A549 (cell line): ENCODE measurements at regions not wholly inside any gene's neighbourhood (a gene's known extent, or its start where the extent isn't known, plus 50 kb on each side); places are given as distances from the start of the nearest gene placed in this dataset.

ENCODE experiments used
- ATAC-seq, 2 experiments: fragments of 200-7000 bp in 1 of 2; fragments of >200 bp in 1 of 2; cut with Nextera tagmentation in 1 of 2; cut with Tn5 transposase in 1 of 2; 3 replicates each; pipeline versions ENCODE4 v1.8.0 to v1.9.1; 2018 to 2020; ENCODE audit warnings: mild to moderate bottlenecking in 1 of 2, moderate library complexity in 1 of 2
- CTCF ChIA-PET: fragments of 300-600 bp; sonication (Branson Sonifier 250); formaldehyde crosslinking; extraction: SDS; loops from one replicate; lab custom pipeline; 2021; ENCODE audit warnings: antibody characterized with exemption, inconsistent platforms; lab: Yijun Ruan, JAX
- POLR2A ChIA-PET: fragments of 350-600 bp; formaldehyde crosslinking; extraction: SDS; loops from one replicate; lab custom pipeline; 2021; ENCODE audit warnings: antibody characterized with exemption, inconsistent platforms; lab: Yijun Ruan, JAX
- DNase-seq, 2 experiments: peaks; one replicate each; pipeline versions ENCODE4 v3.0.0 to v3.0.0-alpha.2; 2011 to 2016; ENCODE audit warnings: low read depth in 1 of 2, low spot score in 1 of 2
- FAIRE-seq: peaks from 2 replicates; lab custom pipeline; 2011; peaks lifted over from hg19 to GRCh38; lab: Jason Lieb, UNC
- H3K27ac ChIP-seq, 2 experiments: fragments of >200 bp; sonication (Bioruptor Twin); formaldehyde crosslinking; 3 replicates each; pipeline ENCODE4 v1.5.1; 2016 to 2017
- H3K4me1 ChIP-seq: fragments of >200 bp; sonication (Bioruptor Twin); formaldehyde crosslinking; 3 replicates; pipeline ENCODE4 v1.6.1; 2016
- H3K4me2 ChIP-seq: fragments of >200 bp; sonication (Bioruptor Twin); formaldehyde crosslinking; 3 replicates; pipeline ENCODE4 v1.6.1; 2016
- H3K4me3 ChIP-seq: fragments of >200 bp; sonication (Bioruptor Twin); formaldehyde crosslinking; 3 replicates; pipeline ENCODE4 v1.5.1; 2016
- H3K9me3 ChIP-seq: fragments of >200 bp; sonication (Bioruptor Twin); formaldehyde crosslinking; 3 replicates; pipeline ENCODE4 v1.6.1; 2016
- CBX2 ChIP-seq: fragments of 200-600 bp; sonication (generic); IDR thresholded peaks from 2 replicates; pipeline ENCODE4 v1.6.1; 2016; ENCODE audit warnings: low read depth, mild to moderate bottlenecking, borderline replicate concordance
- CEBPB ChIP-seq, 2 experiments: fragments of >200 bp in 1 of 2; sonication (Bioruptor Twin) in 1 of 2; formaldehyde crosslinking in 1 of 2; IDR thresholded peaks; 2 replicates each; pipeline ENCODE4 v1.6.1; 2012 to 2016
- CHD4 ChIP-seq: fragments of 200-600 bp; sonication (generic); IDR thresholded peaks from 2 replicates; pipeline ENCODE4 v1.6.1; 2016; ENCODE audit warnings: antibody characterized with exemption, mild to moderate bottlenecking, borderline replicate concordance
- EHMT2 ChIP-seq: fragments of 200-600 bp; sonication (generic); IDR thresholded peaks from 2 replicates; pipeline ENCODE4 v1.6.1; 2016; ENCODE audit warnings: antibody characterized with exemption, low read depth, mild to moderate bottlenecking, moderate library complexity
- ESRRA ChIP-seq: fragments of 150-350 bp; IDR thresholded peaks from 2 replicates; pipeline ENCODE4 v1.6.1; 2014; ENCODE audit warnings: mild to moderate bottlenecking, low read length, borderline replicate concordance
- FOSB ChIP-seq: fragments of 250-450 bp; sonication (Bioruptor Pico); IDR thresholded peaks from 2 replicates; pipeline ENCODE4 v1.5.0; 2020; ENCODE audit warnings: mild to moderate bottlenecking, moderate library complexity
- FOXS1 ChIP-seq: fragments of 250-450 bp; sonication (Bioruptor Pico); IDR thresholded peaks from 2 replicates; pipeline ENCODE4 v1.5.0; 2020; ENCODE audit warnings: mild to moderate bottlenecking, moderate library complexity
- HOXB5 ChIP-seq: fragments of 250-450 bp; sonication (Bioruptor Pico); IDR thresholded peaks from 2 replicates; pipeline ENCODE4 v1.5.0; 2020; ENCODE audit warnings: mild to moderate bottlenecking, moderate library complexity
- JUN ChIP-seq, 2 experiments: fragments of >200 bp; sonication (Bioruptor Twin); formaldehyde crosslinking; IDR thresholded peaks; 2 replicates in 1 of 2; 3 replicates in 1 of 2; pipeline ENCODE4 v1.6.1; 2016 to 2017
- JUNB ChIP-seq: fragments of >200 bp; sonication (Bioruptor Twin); formaldehyde crosslinking; IDR thresholded peaks from 2 replicates; pipeline ENCODE4 v1.6.1; 2016
- KDM5A ChIP-seq: fragments of 200-600 bp; sonication (generic); IDR thresholded peaks from 2 replicates; pipeline ENCODE4 v1.6.1; 2016; ENCODE audit warnings: antibody characterized with exemption, mild to moderate bottlenecking
- MAZ ChIP-seq: fragments of 150-350 bp; IDR thresholded peaks from 2 replicates; pipeline ENCODE4 v1.6.1; 2014; ENCODE audit warnings: antibody characterized with exemption, low read depth, low read length, borderline replicate concordance
- MYC ChIP-seq: IDR thresholded peaks from 2 replicates; pipeline ENCODE4 v1.6.1; 2012; ENCODE audit warnings: mild to moderate bottlenecking, inconsistent platforms, low read length, improper control_type of control experiment, borderline replicate concordance
- NFE2L2 ChIP-seq: fragments of 150-350 bp; conservative IDR thresholded peaks from 2 replicates; pipeline ENCODE4 v1.6.1; 2014; ENCODE audit warnings: low read length
- NR3C1 ChIP-seq: fragments of >200 bp; sonication (Bioruptor Twin); formaldehyde crosslinking; IDR thresholded peaks from 3 replicates; pipeline ENCODE4 v1.6.1; 2017
- PBX3 ChIP-seq: IDR thresholded peaks from 2 replicates; pipeline ENCODE4 v1.6.1; 2012
- POLR2A ChIP-seq: IDR thresholded peaks from 2 replicates; pipeline ENCODE4 v1.6.1; 2012; ENCODE audit warnings: mild to moderate bottlenecking, low read length
- POLR2AphosphoS2 ChIP-seq: conservative IDR thresholded peaks from 2 replicates; pipeline ENCODE4 v1.6.1; 2012; ENCODE audit warnings: low read length, improper control_type of control experiment, inconsistent platforms
- RCOR1 ChIP-seq: fragments of 150-350 bp; IDR thresholded peaks from 2 replicates; pipeline ENCODE4 v1.6.1; 2014; ENCODE audit warnings: antibody characterized with exemption, low read length, low read depth
- SREBF2 ChIP-seq: fragments of 450-650 bp; IDR thresholded peaks from 2 replicates; pipeline ENCODE4 v1.6.1; 2014; ENCODE audit warnings: mild to moderate bottlenecking, moderate library complexity
- WGBS: methylation state at CpG from one replicate; pipeline ENCODE4 v1.1.6; 2017; ENCODE audit errors: missing lambda C conversion rate; 5-methylcytosine and 5-hydroxymethylcytosine counted together
- TF ChIP-seq, protein P1 (sequence below): fragments of 200-600 bp; sonication (generic); IDR thresholded peaks from 2 replicates; pipeline ENCODE4 v1.6.1; 2016; ENCODE audit warnings: antibody characterized with exemption, mild to moderate bottlenecking, moderate library complexity
- TF ChIP-seq, protein P2 (sequence below): IDR thresholded peaks from 2 replicates; pipeline ENCODE4 v1.6.1; 2012; ENCODE audit warnings: low read depth, borderline replicate concordance

DNA sequence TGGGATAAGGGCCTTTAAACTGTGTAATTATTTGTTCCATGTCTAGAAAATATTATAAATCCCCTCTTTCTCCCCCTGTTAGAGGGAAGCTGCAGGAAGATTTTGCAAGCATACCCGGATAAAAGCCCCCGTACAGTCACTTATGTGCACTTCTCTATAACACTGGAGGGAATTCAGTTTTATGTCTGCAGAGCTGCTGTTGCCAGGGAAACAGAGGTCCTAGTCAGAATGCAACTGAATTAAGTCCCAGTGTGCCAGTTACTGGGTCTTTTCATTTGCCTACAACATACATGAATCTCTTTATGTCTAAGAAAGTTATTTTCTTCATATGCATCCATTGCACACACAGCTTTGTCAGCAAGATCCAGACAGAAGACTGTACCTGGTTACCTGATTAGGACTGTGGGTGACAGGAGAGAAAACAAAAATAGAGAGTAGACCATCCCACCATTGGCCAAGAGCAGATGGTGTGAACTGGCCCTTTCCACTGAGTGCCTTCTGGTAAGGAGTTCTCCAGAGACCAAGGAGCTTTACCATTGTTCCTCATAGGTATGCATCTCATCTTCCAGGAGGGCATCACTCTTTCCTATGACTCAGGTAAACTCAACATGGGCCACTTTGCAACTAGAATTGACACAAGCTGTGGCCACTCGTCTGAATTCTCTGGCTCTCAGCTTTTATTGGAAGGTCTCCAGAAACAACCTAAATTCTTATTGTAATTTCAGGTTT lies 180.8 kb upstream of the PHACTR1 start:
- ChIA-PET POLR2A (no interaction called here), CTCF (no interaction called here)
- TF ChIP-seq KDM5A (no peak), FOSB (CRISPR knock-in tag) (no peak), ESRRA (no peak), JUNB (no peak)
- no peak overlapping the region for H3K27ac ChIP-seq
- DNase-seq (no peak), FAIRE-seq (no peak), ATAC-seq (no peak)
- 89% methylated on average over 3 of the region's 3 CpGs for WGBS
- H3K9me3 ChIP-seq: no peaks in the 10 kb centered on the region
- no peak overlapping the region for H3K4me2 ChIP-seq
- no peaks in the 10 kb centered on the region; the same call in 2 of the 3 replicates for H3K4me1 ChIP-seq
- no peak overlapping the region for H3K4me3 ChIP-seq

DNA sequence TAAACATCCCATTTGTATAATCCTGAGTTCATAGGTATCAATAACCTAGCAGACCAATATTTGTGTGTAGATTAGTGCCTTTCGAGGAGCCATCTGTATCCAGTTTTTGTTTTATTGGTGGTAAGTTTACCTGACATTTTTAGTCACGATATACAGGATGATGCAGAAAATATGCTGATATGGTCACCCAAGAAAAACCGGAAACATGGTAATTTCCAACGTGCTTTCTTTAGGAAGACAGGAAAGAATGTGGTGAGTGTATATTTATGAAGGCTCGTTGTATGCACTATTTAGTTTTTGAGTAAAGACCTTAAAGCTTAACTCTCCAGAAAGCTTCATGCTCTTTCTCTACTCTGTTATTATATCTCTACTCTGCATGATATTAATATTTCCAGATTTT lies 180.2 kb upstream of the PHACTR1 start:
- FAIRE-seq: no peak
- DNase-seq: no peak
- no peak overlapping the region for H3K4me2 ChIP-seq
- CTCF ChIA-PET: no interaction called here
- H3K27ac ChIP-seq: no peak overlapping the region
- ATAC-seq: no peak
- no peaks in the 10 kb centered on the region for H3K9me3 ChIP-seq
- H3K4me1 ChIP-seq: no peaks in the 10 kb centered on the region; the same call in 2 of the 3 replicates
- no peak overlapping the region for H3K4me3 ChIP-seq
- TF ChIP-seq POLR2AphosphoS2 (no peak), EHMT2 (no peak), CBX2 (no peak), JUN (IDR thresholded peaks at IDR 0.05) (no peak), PBX3 (no peak), RCOR1 (no peak), MAZ (no peak), SREBF2 (no peak), MYC (no peak), NFE2L2 (no peak), CHD4 (no peak), POLR2A (no peak), ESRRA (no peak), FOSB (CRISPR knock-in tag) (no peak), KDM5A (no peak), CEBPB (IDR thresholded peaks at IDR 0.05) (no peak)
- TF ChIP-seq, protein P1, sequence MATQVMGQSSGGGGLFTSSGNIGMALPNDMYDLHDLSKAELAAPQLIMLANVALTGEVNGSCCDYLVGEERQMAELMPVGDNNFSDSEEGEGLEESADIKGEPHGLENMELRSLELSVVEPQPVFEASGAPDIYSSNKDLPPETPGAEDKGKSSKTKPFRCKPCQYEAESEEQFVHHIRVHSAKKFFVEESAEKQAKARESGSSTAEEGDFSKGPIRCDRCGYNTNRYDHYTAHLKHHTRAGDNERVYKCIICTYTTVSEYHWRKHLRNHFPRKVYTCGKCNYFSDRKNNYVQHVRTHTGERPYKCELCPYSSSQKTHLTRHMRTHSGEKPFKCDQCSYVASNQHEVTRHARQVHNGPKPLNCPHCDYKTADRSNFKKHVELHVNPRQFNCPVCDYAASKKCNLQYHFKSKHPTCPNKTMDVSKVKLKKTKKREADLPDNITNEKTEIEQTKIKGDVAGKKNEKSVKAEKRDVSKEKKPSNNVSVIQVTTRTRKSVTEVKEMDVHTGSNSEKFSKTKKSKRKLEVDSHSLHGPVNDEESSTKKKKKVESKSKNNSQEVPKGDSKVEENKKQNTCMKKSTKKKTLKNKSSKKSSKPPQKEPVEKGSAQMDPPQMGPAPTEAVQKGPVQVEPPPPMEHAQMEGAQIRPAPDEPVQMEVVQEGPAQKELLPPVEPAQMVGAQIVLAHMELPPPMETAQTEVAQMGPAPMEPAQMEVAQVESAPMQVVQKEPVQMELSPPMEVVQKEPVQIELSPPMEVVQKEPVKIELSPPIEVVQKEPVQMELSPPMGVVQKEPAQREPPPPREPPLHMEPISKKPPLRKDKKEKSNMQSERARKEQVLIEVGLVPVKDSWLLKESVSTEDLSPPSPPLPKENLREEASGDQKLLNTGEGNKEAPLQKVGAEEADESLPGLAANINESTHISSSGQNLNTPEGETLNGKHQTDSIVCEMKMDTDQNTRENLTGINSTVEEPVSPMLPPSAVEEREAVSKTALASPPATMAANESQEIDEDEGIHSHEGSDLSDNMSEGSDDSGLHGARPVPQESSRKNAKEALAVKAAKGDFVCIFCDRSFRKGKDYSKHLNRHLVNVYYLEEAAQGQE: no peak
- TF ChIP-seq, protein P2, sequence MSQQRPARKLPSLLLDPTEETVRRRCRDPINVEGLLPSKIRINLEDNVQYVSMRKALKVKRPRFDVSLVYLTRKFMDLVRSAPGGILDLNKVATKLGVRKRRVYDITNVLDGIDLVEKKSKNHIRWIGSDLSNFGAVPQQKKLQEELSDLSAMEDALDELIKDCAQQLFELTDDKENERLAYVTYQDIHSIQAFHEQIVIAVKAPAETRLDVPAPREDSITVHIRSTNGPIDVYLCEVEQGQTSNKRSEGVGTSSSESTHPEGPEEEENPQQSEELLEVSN: no peak
- WGBS: 87% methylated on average over 5 of the region's 5 CpGs
- POLR2A ChIA-PET: no interaction called here

GRCh38 chr6:12537389-12537788 lies 179.2 kb upstream of the PHACTR1 start:
- TF ChIP-seq FOXS1 (CRISPR knock-in tag) (no peak), NR3C1 (no peak), HOXB5 (CRISPR knock-in tag) (no peak)
- H3K4me1 ChIP-seq: no peaks in the 10 kb centered on the region; the same call in 2 of the 3 replicates
- H3K9me3 ChIP-seq: no peaks in the 10 kb centered on the region
- DNase-seq (no peak), ATAC-seq (no peak), FAIRE-seq (no peak)
- ChIA-PET CTCF (no interaction called here), POLR2A (no interaction called here)
- no peak overlapping the region for H3K27ac ChIP-seq
- WGBS: 88% methylated on average over 5 of the region's 5 CpGs
- H3K4me2 ChIP-seq: no peak overlapping the region
- no peak overlapping the region for H3K4me3 ChIP-seq
